Peyer's patch (tissue), 4 donors: ENCODE measurements at regions not wholly inside any gene's neighbourhood (a gene's known extent, or its start where the extent isn't known, plus 50 kb on each side); places are given as distances from the start of the nearest gene placed in this dataset.

Experiments used
- DNase-seq, 3 donors: peaks; one replicate each; pipeline ENCODE4 v3.0.0-alpha.2; 2017 to 2019
- H3K27ac ChIP-seq, 4 donors: fragments of 200-600 bp; sonication (generic); one replicate each; pipeline ENCODE4 v1.5.1; 2016 to 2019
- H3K27me3 ChIP-seq, 2 donors: fragments of 200-600 bp; sonication (generic); one replicate each; pipeline ENCODE4 v1.5.1; 2019
- H3K36me3 ChIP-seq, 3 donors: fragments of 200-600 bp; sonication (generic); one replicate each; pipeline ENCODE4 v1.5.1; 2016 to 2019
- H3K4me1 ChIP-seq, 4 donors: fragments of 200-600 bp; sonication (generic); one replicate each; pipeline ENCODE4 v1.5.1; 2016 to 2019
- H3K4me3 ChIP-seq, 4 donors: fragments of 200-600 bp; sonication (generic); 1 replicate in 3 of 4; 2 replicates in 1 of 4; pipeline ENCODE4 v1.5.1; 2016 to 2019; ENCODE audit warnings: mild to moderate bottlenecking in 1 of 4
- H3K9me3 ChIP-seq, 4 donors: fragments of 200-600 bp; sonication (generic); one replicate each; pipeline ENCODE4 v1.5.1; 2016 to 2019; ENCODE audit warnings: mild to moderate bottlenecking in 1 of 4
- POLR2A ChIP-seq, 2 donors: fragments of 450-650 bp; IDR thresholded peaks; one replicate each; pipeline ENCODE4 v1.5.1; 2017; ENCODE audit warnings: antibody characterized with exemption in 2 of 2, mild to moderate bottlenecking in 2 of 2, moderate library complexity in 2 of 2
- TF ChIP-seq, protein P1 (sequence below), 6 experiments: fragments of 450-650 bp in 4 of 6; fragments of 200-600 bp in 2 of 6; sonication (generic) in 1 of 6; IDR thresholded peaks; one replicate each; pipeline ENCODE4 v1.5.1; 2017 to 2019; ENCODE audit warnings: antibody characterized with exemption in 6 of 6, mild to moderate bottlenecking in 3 of 6, moderate library complexity in 1 of 6

DNA sequence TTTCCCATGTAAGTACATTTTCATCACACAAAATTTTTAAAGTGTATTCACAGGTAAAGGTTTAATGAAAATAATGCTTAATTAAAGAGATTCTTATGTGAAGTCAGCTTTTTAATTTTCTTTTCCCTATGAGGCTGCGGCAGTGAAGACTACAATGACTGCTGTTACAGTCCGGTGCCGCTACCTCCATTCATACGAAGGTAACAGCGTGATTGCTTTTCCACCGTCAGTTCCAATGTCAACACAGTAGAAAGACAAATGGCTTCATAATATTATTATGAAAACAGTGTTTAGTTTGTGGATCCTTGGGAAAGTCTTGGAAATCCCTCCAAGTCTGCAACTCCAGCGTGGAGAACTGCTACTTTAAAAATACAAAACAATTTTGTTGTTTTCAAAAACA, 254.9 kb upstream of the NRIP1 start:
- Histone ChIP-seq H3K27ac (no peak overlapping the region), H3K27me3 (no peaks in the 10 kb centered on the region), H3K36me3 (no peaks in the 10 kb centered on the region), H3K9me3 (no peaks in the 10 kb centered on the region), H3K4me3 (no peak overlapping the region), H3K4me1 (no peaks in the 10 kb centered on the region)
- TF ChIP-seq, protein P1, sequence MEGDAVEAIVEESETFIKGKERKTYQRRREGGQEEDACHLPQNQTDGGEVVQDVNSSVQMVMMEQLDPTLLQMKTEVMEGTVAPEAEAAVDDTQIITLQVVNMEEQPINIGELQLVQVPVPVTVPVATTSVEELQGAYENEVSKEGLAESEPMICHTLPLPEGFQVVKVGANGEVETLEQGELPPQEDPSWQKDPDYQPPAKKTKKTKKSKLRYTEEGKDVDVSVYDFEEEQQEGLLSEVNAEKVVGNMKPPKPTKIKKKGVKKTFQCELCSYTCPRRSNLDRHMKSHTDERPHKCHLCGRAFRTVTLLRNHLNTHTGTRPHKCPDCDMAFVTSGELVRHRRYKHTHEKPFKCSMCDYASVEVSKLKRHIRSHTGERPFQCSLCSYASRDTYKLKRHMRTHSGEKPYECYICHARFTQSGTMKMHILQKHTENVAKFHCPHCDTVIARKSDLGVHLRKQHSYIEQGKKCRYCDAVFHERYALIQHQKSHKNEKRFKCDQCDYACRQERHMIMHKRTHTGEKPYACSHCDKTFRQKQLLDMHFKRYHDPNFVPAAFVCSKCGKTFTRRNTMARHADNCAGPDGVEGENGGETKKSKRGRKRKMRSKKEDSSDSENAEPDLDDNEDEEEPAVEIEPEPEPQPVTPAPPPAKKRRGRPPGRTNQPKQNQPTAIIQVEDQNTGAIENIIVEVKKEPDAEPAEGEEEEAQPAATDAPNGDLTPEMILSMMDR (IDR thresholded peaks at IDR 0.05): no peak
- no peak for TF ChIP-seq POLR2A (IDR thresholded peaks at IDR 0.05)
- no peak for DNase-seq

DNA sequence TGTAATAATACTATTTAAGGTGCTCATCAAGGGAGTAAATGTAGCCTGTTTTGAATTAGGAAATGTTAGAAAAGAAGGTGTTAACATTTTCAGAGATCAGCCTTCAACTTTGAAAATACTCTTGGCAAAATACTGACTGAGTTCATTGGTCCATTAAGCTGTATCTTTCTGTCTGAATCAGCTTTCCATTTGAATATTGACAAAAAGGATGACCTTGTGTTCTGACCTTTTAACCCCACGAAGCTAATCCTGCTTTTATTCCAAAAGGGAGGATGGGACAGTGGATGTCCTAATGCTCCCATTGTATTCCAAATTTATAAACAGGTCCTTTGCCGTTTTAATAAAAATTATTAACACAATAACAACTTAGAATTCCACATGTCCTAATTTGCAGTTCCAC, 259.7 kb upstream of the NRIP1 start:
- no peaks in the 10 kb centered on the region for H3K9me3 ChIP-seq
- TF ChIP-seq, protein P1 (IDR thresholded peaks at IDR 0.05): no peak
- TF ChIP-seq POLR2A (IDR thresholded peaks at IDR 0.05): no peak
- H3K27me3 ChIP-seq: no peaks in the 10 kb centered on the region
- H3K4me1 ChIP-seq: no peaks in the 10 kb centered on the region
- no peak overlapping the region for H3K4me3 ChIP-seq
- no peak for DNase-seq
- H3K36me3 ChIP-seq: no peaks in the 10 kb centered on the region
- no peak overlapping the region for H3K27ac ChIP-seq

DNA sequence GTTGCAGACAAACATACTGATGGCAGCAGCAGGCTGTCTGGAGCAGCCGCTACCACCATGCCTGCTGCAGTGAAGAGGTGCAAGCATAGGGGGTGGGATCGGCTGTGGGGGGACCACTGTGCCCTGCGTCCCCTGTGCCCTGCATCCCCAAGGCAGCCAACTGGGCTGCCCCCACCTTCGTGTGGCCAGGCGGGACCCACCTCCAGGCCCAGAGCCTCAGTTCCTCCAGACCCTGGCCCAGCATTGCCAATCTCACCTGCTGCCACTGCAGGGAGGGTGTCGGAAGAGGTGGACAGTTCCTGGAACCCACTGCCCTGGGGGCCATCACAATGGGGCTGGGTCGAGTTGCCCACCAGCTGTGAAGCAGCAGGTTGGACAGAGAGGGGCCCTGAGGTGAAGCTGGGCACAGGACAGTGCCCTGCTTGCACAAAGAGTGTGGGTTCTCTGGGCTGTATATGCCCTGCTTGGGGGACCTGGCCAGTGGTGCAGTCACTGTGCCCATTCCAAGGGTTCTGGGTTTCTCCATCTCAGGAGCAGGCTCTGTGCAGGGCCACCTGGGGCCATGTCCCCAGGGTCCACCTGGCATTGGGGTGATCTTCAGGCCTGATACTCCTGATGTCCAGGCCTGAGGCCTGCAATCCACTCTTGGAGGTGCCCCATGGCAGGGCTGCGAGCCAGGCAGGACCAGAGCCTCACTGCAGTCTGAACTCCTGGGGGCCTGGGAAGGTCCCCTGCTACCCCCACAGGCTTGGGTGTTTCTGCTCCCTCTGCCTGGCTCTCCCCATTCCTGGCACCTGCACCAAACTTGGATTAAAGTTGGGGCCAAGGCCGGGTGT, 261.4 kb upstream of the NRIP1 start:
- no peak for TF ChIP-seq POLR2A (IDR thresholded peaks at IDR 0.05)
- TF ChIP-seq, protein P1 (IDR thresholded peaks at IDR 0.05): no peak
- DNase-seq: no peak

DNA sequence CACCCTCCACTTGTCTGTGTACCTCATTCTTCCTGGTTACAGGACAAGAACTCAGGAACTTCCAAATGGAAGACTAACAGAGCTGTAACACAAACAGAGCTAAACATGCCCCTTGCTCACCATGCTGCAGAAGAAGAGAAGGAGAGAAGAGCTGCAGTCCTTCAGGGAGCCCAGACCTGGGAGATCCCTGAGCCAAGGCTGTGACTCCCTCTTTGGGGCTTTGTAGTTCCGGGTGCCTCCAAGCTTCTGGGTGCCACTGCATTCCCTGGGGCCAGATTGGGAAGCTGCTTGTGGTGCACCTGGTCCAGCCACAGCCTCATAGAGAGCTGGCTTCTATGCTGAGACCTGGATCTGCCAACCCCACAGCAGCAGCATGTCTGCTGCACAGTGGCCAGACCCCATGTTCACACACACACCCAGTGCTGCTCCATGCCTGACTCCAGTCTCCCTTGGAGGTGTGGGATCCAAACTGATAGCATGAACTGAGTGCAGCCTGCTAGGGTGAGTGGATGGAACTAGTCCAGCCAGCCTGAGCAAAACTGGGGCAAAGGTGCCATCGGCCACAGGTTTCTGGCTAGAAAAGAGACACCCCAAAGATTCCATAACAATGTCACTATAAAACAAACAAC, 263.0 kb upstream of the NRIP1 start:
- no peaks in the 10 kb centered on the region for H3K27me3 ChIP-seq
- no peak overlapping the region for H3K27ac ChIP-seq
- H3K36me3 ChIP-seq: no peaks in the 10 kb centered on the region
- H3K9me3 ChIP-seq: no peaks in the 10 kb centered on the region
- TF ChIP-seq POLR2A (IDR thresholded peaks at IDR 0.05): no peak
- TF ChIP-seq, protein P1 (IDR thresholded peaks at IDR 0.05): no peak
- DNase-seq: no peak
- no peak overlapping the region for H3K4me3 ChIP-seq
- no peaks in the 10 kb centered on the region for H3K4me1 ChIP-seq

More for the DNA sequence above, 261.4 kb upstream of the NRIP1 start:
- Histone ChIP-seq H3K27ac (no peak overlapping the region), H3K9me3 (no peaks in the 10 kb centered on the region), H3K4me1 (no peaks in the 10 kb centered on the region), H3K27me3 (no peaks in the 10 kb centered on the region), H3K4me3 (no peak overlapping the region), H3K36me3 (no peaks in the 10 kb centered on the region)

DNA sequence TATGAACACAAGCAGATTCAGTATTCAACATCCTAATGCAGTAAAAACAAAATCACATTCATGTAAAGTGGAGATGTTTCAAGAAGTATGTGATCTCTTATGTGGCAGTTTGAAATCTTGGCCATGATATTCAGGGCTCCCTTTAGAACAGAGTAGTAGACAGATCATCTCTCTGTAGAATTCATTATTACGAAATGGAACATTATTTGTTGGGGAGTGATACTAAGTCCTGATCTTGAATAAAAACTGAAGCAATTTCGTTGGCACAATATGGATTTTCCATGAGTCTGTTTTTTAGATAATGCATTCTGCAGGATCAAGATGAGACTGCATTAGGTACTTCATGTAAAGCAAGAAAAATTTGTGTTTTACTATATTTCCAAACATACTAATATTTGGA, 264.4 kb upstream of the NRIP1 start:
- TF ChIP-seq, protein P1 (IDR thresholded peaks at IDR 0.05): no peak
- no peak for TF ChIP-seq POLR2A (IDR thresholded peaks at IDR 0.05)
- no peak overlapping the region for H3K4me3 ChIP-seq
- no peak for DNase-seq
- no peaks in the 10 kb centered on the region for H3K27me3 ChIP-seq
- H3K9me3 ChIP-seq: no peaks in the 10 kb centered on the region
- no peak overlapping the region for H3K27ac ChIP-seq
- no peaks in the 10 kb centered on the region for H3K36me3 ChIP-seq
- H3K4me1 ChIP-seq: no peaks in the 10 kb centered on the region
